Activated B cell treated with CpG ODN at 0.5 μM for 24 hours (primary cell): ENCODE measurements at regions not wholly inside any gene's neighbourhood (a gene's known extent, or its start where the extent isn't known, plus 50 kb on each side); places are given as distances from the start of the nearest gene placed in this dataset.

Experiments used
- ATAC-seq: fragments of 200-7000 bp; cut with Tn5 transposase; one replicate; pipeline ENCODE4 v1.10.0; 2021; ENCODE audit warnings: low read depth, mild to moderate bottlenecking, moderate library complexity
- CTCF ChIA-PET: fragments of 350-600 bp; sonication (Branson Sonifier 250); formaldehyde crosslinking; loops from one replicate; lab custom pipeline; 2021; ENCODE audit warnings: antibody characterized with exemption; lab: Charles Lee
- POLR2A ChIA-PET: fragments of 350-600 bp; sonication (Branson Sonifier 250); formaldehyde crosslinking; loops from one replicate; lab custom pipeline; 2021; ENCODE audit warnings: antibody characterized with exemption; lab: Charles Lee
- DNase-seq: peaks from one replicate; pipeline ENCODE4 v3.0.0; 2022
- H3K27ac Mint-ChIP-seq: one replicate; pipeline ENCODE4 v1.8.0; 2020; ENCODE audit warnings: mixed read lengths
- H3K27me3 Mint-ChIP-seq: one replicate; pipeline ENCODE4 v1.8.0; 2021; ENCODE audit warnings: mixed read lengths
- H3K36me3 Mint-ChIP-seq: one replicate; pipeline ENCODE4 v1.8.0; 2021; ENCODE audit warnings: low read depth, mixed read lengths
- H3K4me1 Mint-ChIP-seq: one replicate; pipeline ENCODE4 v1.8.0; 2021; ENCODE audit warnings: mixed read lengths
- H3K4me3 Mint-ChIP-seq: one replicate; pipeline ENCODE4 v1.8.0; 2020; ENCODE audit warnings: mild to moderate bottlenecking, mixed read lengths
- H3K9me3 Mint-ChIP-seq: one replicate; pipeline ENCODE4 v1.8.0; 2020; ENCODE audit warnings: mixed read lengths
- CTCF ChIP-seq: fragments of 200-600 bp; IDR thresholded peaks from one replicate; pipeline ENCODE4 v1.8.0; 2022; ENCODE audit warnings: antibody characterized with exemption, mild to moderate bottlenecking
- intact Hi-C: fragments of 100-400 bp; cut with micrococcal nuclease; formaldehyde crosslinking; loops from one replicate; pipeline ENCODE4 v1.15.1; 2024

GRCh38 chr9:27765266-27766072 lies 192.2 kb upstream of the C9orf72 start:
- CTCF ChIA-PET: no interaction called here
- no peaks in the 10 kb centered on the region for H3K27me3 Mint-ChIP-seq
- H3K4me1 Mint-ChIP-seq: no peaks in the 10 kb centered on the region
- POLR2A ChIA-PET: no interaction called here
- TF ChIP-seq CTCF: no peak
- no peaks in the 10 kb centered on the region for H3K9me3 Mint-ChIP-seq
- intact Hi-C loops: no loop called here
- H3K27ac Mint-ChIP-seq: no peak overlapping the region
- ATAC-seq (no peak), DNase-seq (no peak)
- no peaks in the 10 kb centered on the region for H3K36me3 Mint-ChIP-seq
- H3K4me3 Mint-ChIP-seq: no peak overlapping the region

GRCh38 chr9:27766073-27766835 lies 193.0 kb upstream of the C9orf72 start:
- H3K4me3 Mint-ChIP-seq: no peak overlapping the region
- H3K36me3 Mint-ChIP-seq: no peaks in the 10 kb centered on the region
- POLR2A ChIA-PET: no interaction called here
- H3K27me3 Mint-ChIP-seq: no peaks in the 10 kb centered on the region
- intact Hi-C loops: no loop called here
- DNase-seq (no peak), ATAC-seq (no peak)
- H3K4me1 Mint-ChIP-seq: no peaks in the 10 kb centered on the region
- TF ChIP-seq CTCF: no peak
- H3K9me3 Mint-ChIP-seq: no peaks in the 10 kb centered on the region
- no peak overlapping the region for H3K27ac Mint-ChIP-seq
- CTCF ChIA-PET: no interaction called here

GRCh38 chr9:27768781-27769180 lies 195.5 kb upstream of the C9orf72 start:
- no peak for TF ChIP-seq CTCF
- Mint-ChIP-seq H3K36me3 (no peaks in the 10 kb centered on the region), H3K27me3 (no peaks in the 10 kb centered on the region), H3K4me3 (no peak overlapping the region), H3K4me1 (no peaks in the 10 kb centered on the region), H3K27ac (no peak overlapping the region), H3K9me3 (no peaks in the 10 kb centered on the region)
- no peak for DNase-seq
- ChIA-PET POLR2A (no interaction called here), CTCF (no interaction called here)
- ATAC-seq: no peak
- intact Hi-C loops: no loop called here

GRCh38 chr9:27770541-27770940 lies 197.3 kb upstream of the C9orf72 start:
- Mint-ChIP-seq H3K27me3 (no peaks in the 10 kb centered on the region), H3K9me3 (no peaks in the 10 kb centered on the region), H3K4me3 (no peak overlapping the region), H3K27ac (no peak overlapping the region), H3K36me3 (no peaks in the 10 kb centered on the region), H3K4me1 (no peaks in the 10 kb centered on the region)
- no peak for TF ChIP-seq CTCF
- intact Hi-C loops: no loop called here
- ChIA-PET CTCF (no interaction called here), POLR2A (no interaction called here)
- DNase-seq (no peak), ATAC-seq (no peak)

- ChIA-PET POLR2A (no interaction called here), CTCF (no interaction called here)
- H3K27ac Mint-ChIP-seq: no peak overlapping the region
- H3K4me3 Mint-ChIP-seq: no peak overlapping the region
- no peaks in the 10 kb centered on the region for H3K4me1 Mint-ChIP-seq
- DNase-seq (no peak), ATAC-seq (no peak)
- TF ChIP-seq CTCF: no peak
- H3K9me3 Mint-ChIP-seq: no peaks in the 10 kb centered on the region
- H3K27me3 Mint-ChIP-seq: no peaks in the 10 kb centered on the region
- intact Hi-C loops: no loop called here
- no peaks in the 10 kb centered on the region for H3K36me3 Mint-ChIP-seq
Measured at GRCh38 chr9:27771803-27772545, 198.7 kb upstream of the C9orf72 start.
